Fibroblast of villous mesenchyme (primary cell): ENCODE measurements at regions not wholly inside any gene's neighbourhood (a gene's known extent, or its start where the extent isn't known, plus 50 kb on each side); places are given as distances from the start of the nearest gene placed in this dataset.

ENCODE experiments used
- DNase-seq: peaks from one replicate; pipeline ENCODE4 v3.0.0-alpha.2; 2010; ENCODE audit warnings: low read depth
- H3K4me3 ChIP-seq: 2 replicates; pipeline ENCODE4 v1.5.1; 2011; ENCODE audit warnings: low read depth, mild to moderate bottlenecking, low read length
- TF ChIP-seq, protein P1 (sequence below): IDR thresholded peaks from 2 replicates; pipeline ENCODE4 v1.5.1; 2012; ENCODE audit warnings: low read depth, mild to moderate bottlenecking, low read length; ENCODE audit not compliant: insufficient read depth

DNA sequence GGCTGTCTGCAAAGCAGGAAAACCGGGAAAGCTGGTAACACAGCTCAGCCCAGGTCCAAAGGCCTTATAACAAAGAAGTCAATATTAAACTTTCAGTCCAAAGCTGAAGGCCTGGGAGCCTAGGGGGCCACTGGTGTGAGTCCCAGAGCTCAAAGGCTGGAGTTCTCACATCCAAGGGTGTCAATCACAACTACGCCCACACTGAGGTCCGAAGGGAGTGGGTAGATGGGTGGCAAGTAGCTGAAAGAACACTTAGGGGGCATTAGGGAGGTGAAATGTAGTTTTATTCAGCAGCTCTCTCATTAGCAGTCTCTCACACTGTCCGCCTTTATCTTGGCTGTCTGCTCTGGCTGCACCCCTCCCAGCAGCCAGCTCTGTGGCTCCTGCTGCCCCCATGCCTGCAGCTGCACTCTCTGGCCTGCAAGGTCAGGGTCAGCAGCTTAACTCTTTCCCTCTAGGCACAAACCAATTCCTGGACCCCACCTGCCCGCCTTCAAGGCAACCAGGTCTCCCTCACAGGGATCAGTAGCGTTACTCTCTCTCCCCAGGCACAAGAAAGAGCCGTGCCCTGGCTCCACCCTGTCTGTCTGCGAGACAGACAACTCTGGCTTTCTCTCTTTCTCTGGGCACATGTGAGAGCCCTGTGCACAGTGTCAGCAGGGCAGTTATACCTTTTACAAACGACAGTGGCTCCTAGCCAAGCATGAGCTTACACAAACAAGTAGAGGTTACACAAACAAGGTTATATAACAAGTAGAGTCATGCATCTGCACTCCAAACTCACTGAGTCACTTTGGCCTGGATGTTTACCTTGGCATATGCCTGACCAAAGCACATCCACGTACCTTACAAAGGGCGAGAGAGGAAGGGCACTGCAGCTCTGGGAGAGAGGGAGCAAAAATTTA lies 249.4 kb upstream of the PCDH20 start:
- no peak overlapping the region for H3K4me3 ChIP-seq
- TF ChIP-seq, protein P1, sequence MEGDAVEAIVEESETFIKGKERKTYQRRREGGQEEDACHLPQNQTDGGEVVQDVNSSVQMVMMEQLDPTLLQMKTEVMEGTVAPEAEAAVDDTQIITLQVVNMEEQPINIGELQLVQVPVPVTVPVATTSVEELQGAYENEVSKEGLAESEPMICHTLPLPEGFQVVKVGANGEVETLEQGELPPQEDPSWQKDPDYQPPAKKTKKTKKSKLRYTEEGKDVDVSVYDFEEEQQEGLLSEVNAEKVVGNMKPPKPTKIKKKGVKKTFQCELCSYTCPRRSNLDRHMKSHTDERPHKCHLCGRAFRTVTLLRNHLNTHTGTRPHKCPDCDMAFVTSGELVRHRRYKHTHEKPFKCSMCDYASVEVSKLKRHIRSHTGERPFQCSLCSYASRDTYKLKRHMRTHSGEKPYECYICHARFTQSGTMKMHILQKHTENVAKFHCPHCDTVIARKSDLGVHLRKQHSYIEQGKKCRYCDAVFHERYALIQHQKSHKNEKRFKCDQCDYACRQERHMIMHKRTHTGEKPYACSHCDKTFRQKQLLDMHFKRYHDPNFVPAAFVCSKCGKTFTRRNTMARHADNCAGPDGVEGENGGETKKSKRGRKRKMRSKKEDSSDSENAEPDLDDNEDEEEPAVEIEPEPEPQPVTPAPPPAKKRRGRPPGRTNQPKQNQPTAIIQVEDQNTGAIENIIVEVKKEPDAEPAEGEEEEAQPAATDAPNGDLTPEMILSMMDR: no peak
- no peak for DNase-seq

DNA sequence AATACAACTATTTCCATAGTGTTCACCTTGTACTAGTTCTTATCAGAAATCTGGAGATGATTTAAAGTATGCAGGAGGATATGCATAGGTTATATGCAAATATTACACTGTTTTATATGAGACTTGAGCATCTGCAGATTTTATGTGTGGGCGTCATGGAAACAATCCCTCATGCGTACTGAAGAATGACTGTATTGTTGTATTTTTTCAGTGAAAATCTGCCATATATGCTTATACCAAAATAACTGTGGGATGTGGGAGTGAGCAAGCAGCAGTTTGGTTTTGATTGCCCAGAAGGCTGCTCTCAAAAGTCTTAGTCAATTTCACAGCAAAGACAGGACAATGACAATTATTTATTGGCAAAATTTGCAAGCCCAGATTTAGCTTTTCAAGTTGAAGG lies 238.8 kb upstream of the PCDH20 start:
- DNase-seq: no peak
- TF ChIP-seq, protein P1: no peak
- H3K4me3 ChIP-seq: no peak overlapping the region

DNA sequence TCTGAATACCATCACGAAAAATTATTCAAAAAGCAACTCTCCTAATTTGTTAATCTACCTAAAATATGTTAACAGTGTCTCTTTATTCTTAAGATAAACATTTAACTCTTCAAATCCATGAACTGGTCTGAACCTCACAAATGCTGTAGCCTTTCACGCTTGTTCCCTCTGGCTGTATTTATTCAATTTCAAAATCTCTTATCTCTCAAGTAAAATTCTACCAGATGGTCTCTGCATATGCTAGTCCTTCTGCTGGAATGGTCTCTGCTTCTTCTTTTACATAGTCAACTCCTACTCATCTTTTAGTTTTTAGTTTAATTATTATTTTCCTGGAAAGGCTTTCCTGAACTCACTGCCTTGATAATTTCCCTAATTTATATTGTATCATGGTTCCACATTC lies 232.9 kb upstream of the PCDH20 start:
- H3K4me3 ChIP-seq: no peak overlapping the region
- TF ChIP-seq, protein P1: no peak
- no peak for DNase-seq

DNA sequence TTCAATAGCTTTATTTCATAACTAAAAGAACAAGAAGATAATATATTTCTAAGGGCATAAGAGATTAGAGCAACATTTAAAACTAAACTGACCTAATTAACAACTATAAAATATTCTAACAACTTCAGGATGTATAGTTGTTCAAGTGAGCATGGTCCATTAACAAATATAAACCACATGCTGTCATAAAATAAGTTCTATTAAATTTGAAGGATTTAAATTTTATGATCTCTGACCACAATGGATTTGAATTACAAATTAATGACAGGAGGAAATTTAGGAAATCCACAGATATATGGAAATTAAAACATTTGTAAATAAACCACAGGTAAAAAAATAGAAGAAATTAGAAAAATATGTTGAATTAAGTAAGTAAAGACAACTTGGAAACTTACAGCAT lies 196.5 kb upstream of the PCDH20 start:
- no peak overlapping the region for H3K4me3 ChIP-seq
- TF ChIP-seq, protein P1: no peak
- no peak for DNase-seq

DNA sequence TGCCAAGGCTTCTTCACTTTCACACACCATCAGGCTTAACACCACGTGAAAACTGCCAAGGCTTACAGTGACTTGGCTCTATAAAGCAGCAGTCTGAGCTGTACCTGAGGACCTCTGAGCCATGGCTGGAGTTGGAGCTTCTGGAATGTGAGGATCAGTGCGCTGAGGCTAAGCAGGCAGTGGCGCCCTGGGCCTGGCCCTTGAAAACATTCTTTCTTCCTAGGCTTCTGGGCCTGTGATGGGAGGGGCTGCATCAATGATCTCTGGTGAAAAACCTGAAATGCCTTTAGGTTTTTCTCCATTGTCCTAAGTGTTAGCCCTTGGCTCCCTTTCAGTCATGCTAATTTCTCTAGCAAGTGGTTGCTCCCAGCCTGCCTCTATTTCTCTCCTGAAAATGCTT lies 192.5 kb upstream of the PCDH20 start:
- no peak overlapping the region for H3K4me3 ChIP-seq
- TF ChIP-seq, protein P1: no peak
- no peak for DNase-seq

DNA sequence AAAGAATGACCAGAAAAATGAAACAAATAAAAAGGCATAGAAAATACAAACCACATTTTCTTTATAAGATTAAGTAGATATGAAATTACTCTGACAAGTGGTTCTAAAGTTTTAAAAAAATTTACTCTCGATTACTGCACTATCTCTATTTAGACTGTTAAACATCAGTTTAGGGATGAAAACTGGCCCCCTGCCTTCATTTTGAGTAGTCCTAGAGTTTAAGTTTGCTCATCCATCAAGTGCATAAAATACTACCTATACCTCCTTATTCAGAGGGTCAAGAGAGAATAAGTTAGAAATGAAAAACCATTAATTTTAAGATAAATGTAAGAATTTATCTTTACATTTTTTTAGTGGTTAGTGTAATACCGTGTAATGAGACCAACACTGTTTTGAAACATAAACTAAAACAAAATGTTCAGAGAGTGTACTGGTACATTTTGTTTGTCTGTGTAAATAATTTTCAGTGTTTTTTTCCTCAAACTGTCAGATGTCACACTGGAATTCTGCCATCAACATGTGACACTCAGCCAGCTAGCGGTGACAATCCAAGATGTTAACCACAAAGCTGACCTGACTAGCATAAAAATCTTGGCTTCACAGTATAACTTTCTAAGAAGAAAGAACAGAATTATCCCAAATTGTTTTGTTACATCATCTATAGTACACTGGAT lies 184.8 kb upstream of the PCDH20 start:
- TF ChIP-seq, protein P1: no peak
- H3K4me3 ChIP-seq: no peak overlapping the region
- DNase-seq: no peak
